ENCODE measurements at regions not wholly inside any gene's neighbourhood (a gene's known extent, or its start where the extent isn't known, plus 50 kb on each side); places are given as distances from the start of the nearest gene placed in this dataset.

DNA sequence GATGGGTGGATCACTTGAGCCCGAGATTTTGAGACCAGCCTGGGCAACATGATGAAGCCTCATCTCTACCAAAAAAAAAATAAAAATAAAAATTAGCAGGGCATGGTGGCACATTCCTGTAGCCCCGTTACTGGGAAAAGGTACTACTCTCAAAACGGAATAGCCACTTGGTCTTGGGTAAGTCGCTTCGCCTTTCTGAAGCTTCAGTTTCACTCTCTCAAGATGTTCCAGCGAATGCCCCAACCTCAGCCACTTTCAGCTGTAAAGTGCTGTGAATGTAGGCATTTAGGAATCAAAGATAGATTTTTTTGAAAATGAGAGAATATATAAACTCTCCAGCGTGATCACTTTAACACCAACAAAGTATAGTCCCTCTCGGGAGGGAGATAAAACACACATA lies 154.1 kb upstream of the HS3ST3A1 start:
- Histone ChIP-seq H2AFZ (ENCODE audit: low read depth, low read length) (no peak overlapping the region), H3K79me2 (ENCODE audit: control insufficient read depth, insufficient read depth, low read length) (no peaks in the 10 kb centered on the region), H3K27me3 (ENCODE audit: control insufficient read depth in 2 of 2, insufficient read depth in 2 of 2, low read length in 2 of 2) (no peaks in the 10 kb centered on the region), H3K4me3 (replicated peaks in 1 of 3; ENCODE audit: insufficient read depth in 1 of 3, low read depth in 1 of 3, low read length in 3 of 3) (no peak overlapping the region), H3K36me3 (ENCODE audit: control insufficient read depth in 2 of 2, extremely low read depth in 1 of 2, insufficient read depth in 2 of 2, low read length in 2 of 2) (no peaks in the 10 kb centered on the region), H3K9me3 (replicated peaks; ENCODE audit: control insufficient read depth, insufficient read depth, low read length) (peaks cover 2% of the 10 kb centered on the region), H3K9ac (replicated peaks; ENCODE audit: extremely low read depth, insufficient read depth, low read length) (no peak overlapping the region), H4K20me1 (replicated peaks; ENCODE audit: control insufficient read depth, extremely low read depth, insufficient read depth, low read length) (no peaks in the 10 kb centered on the region), H3K9me1 (replicated peaks; ENCODE audit: control insufficient read depth, extremely low read depth, insufficient read depth, low read length) (no peaks in the 10 kb centered on the region), H3K4me1 (ENCODE audit: control insufficient read depth, extremely low read depth, insufficient read depth, low read length) (no peaks in the 10 kb centered on the region), H3K4me2 (ENCODE audit: insufficient read depth, low read length) (no peak overlapping the region), H3K27ac (ENCODE audit: insufficient read depth, low read depth, low read length) (no peak overlapping the region)
- ChIA-PET CTCF (no interaction called here), POLR2A (no interaction called here)
- intact Hi-C loops (cut with micrococcal nuclease) (no loop called here), dilution Hi-C loops (cut with MboI; ENCODE audit: extremely low pct_ligation_motif_present, low sequenced_read_pairs) (no loop called here)
- no TSS peak for BruUV-seq (replicated peaks)
- DNase-seq (ENCODE audit: low read depth, low spot score) (no peak), FAIRE-seq (no peak)
- TF ChIP-seq, protein P1, sequence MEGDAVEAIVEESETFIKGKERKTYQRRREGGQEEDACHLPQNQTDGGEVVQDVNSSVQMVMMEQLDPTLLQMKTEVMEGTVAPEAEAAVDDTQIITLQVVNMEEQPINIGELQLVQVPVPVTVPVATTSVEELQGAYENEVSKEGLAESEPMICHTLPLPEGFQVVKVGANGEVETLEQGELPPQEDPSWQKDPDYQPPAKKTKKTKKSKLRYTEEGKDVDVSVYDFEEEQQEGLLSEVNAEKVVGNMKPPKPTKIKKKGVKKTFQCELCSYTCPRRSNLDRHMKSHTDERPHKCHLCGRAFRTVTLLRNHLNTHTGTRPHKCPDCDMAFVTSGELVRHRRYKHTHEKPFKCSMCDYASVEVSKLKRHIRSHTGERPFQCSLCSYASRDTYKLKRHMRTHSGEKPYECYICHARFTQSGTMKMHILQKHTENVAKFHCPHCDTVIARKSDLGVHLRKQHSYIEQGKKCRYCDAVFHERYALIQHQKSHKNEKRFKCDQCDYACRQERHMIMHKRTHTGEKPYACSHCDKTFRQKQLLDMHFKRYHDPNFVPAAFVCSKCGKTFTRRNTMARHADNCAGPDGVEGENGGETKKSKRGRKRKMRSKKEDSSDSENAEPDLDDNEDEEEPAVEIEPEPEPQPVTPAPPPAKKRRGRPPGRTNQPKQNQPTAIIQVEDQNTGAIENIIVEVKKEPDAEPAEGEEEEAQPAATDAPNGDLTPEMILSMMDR (IDR thresholded peaks at IDR 0.05; ENCODE audit: extremely low read depth in 1 of 2, insufficient read depth in 1 of 2, low read depth in 1 of 2, low read length in 2 of 2): no peak
- TF ChIP-seq POLR2A (IDR thresholded peaks at IDR 0.05; ENCODE audit: low read depth, low read length): no peak

DNA sequence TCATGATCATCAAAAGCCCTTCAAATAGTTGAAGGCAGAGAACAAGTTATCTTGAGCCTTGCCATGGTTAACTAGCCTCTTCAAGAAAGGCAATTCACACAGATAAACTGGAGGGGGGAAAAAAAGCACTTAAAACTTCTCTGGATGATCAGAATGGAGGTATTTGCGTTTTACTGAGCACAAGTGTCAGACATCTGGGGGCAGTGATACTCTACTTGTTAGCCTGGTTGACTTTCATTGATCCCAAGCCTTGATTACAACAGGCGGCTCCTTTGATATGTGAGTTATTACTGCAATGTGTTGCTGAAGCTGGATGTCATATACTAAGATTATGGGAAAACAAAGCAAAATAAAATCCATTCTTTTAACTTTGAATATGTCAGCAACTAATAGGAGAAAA lies 155.0 kb upstream of the HS3ST3A1 start:
- no peak overlapping the region for H3K27ac ChIP-seq (ENCODE audit: insufficient read depth, low read depth, low read length)
- no peaks in the 10 kb centered on the region for H3K9me3 ChIP-seq (replicated peaks; ENCODE audit: control insufficient read depth, insufficient read depth, low read length)
- no TSS peak for BruUV-seq (replicated peaks)
- H3K9ac ChIP-seq (replicated peaks; ENCODE audit: extremely low read depth, insufficient read depth, low read length): no peak overlapping the region
- H2AFZ ChIP-seq (ENCODE audit: low read depth, low read length): no peak overlapping the region
- CTCF ChIA-PET: no interaction called here
- TF ChIP-seq, protein P1 (IDR thresholded peaks at IDR 0.05; ENCODE audit: extremely low read depth in 1 of 2, insufficient read depth in 1 of 2, low read depth in 1 of 2, low read length in 2 of 2): no peak
- TF ChIP-seq POLR2AphosphoS5 (IDR thresholded peaks at IDR 0.05; ENCODE audit: insufficient read depth, low read depth, low read length) (no peak), FOS (IDR thresholded peaks at IDR 0.05; ENCODE audit: borderline replicate concordance, insufficient read depth, low read length) (no peak), MYC (IDR thresholded peaks at IDR 0.05; ENCODE audit: low read depth, low read length) (no peak), JUN (IDR thresholded peaks at IDR 0.05; ENCODE audit: borderline replicate concordance, insufficient read depth, insufficient read length, low read depth) (no peak), POLR2A (IDR thresholded peaks at IDR 0.05; ENCODE audit: low read depth, low read length) (no peak), GATA2 (IDR thresholded peaks at IDR 0.05; ENCODE audit: insufficient read depth, insufficient read length, low read depth, low read length) (no peak), EZH2 (IDR thresholded peaks at IDR 0.05; ENCODE audit: borderline replicate concordance, low read depth, low read length, severe bottlenecking) (no peak)
- TF ChIP-seq, protein P2, sequence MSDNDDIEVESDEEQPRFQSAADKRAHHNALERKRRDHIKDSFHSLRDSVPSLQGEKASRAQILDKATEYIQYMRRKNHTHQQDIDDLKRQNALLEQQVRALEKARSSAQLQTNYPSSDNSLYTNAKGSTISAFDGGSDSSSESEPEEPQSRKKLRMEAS (IDR thresholded peaks at IDR 0.05; ENCODE audit: insufficient read depth, insufficient read length): no peak
- POLR2A ChIA-PET: no interaction called here
- H4K20me1 ChIP-seq (replicated peaks; ENCODE audit: control insufficient read depth, extremely low read depth, insufficient read depth, low read length): no peaks in the 10 kb centered on the region
- H3K36me3 ChIP-seq (ENCODE audit: control insufficient read depth in 2 of 2, extremely low read depth in 1 of 2, insufficient read depth in 2 of 2, low read length in 2 of 2): no peaks in the 10 kb centered on the region
- no peaks in the 10 kb centered on the region for H3K27me3 ChIP-seq (ENCODE audit: control insufficient read depth in 2 of 2, insufficient read depth in 2 of 2, low read length in 2 of 2)
- no peak for FAIRE-seq
- DNase-seq (ENCODE audit: low read depth, low spot score): no peak
- no peak overlapping the region for H3K4me2 ChIP-seq (ENCODE audit: insufficient read depth, low read length)
- H3K4me3 ChIP-seq (replicated peaks in 1 of 3; ENCODE audit: insufficient read depth in 1 of 3, low read depth in 1 of 3, low read length in 3 of 3): no peak overlapping the region
- H3K4me1 ChIP-seq (ENCODE audit: control insufficient read depth, extremely low read depth, insufficient read depth, low read length): no peaks in the 10 kb centered on the region
- H3K9me1 ChIP-seq (replicated peaks; ENCODE audit: control insufficient read depth, extremely low read depth, insufficient read depth, low read length): no peaks in the 10 kb centered on the region
- H3K79me2 ChIP-seq (ENCODE audit: control insufficient read depth, insufficient read depth, low read length): no peaks in the 10 kb centered on the region
- intact Hi-C loops (cut with micrococcal nuclease) (no loop called here), dilution Hi-C loops (cut with MboI; ENCODE audit: extremely low pct_ligation_motif_present, low sequenced_read_pairs) (no loop called here)

Data from endothelial cell of umbilical vein (primary cell).